Breast epithelium (tissue), 4 donors: ENCODE measurements at regions not wholly inside any gene's neighbourhood (a gene's known extent, or its start where the extent isn't known, plus 50 kb on each side); places are given as distances from the start of the nearest gene placed in this dataset.

ENCODE experiments used
- DNase-seq, 2 donors: peaks; one replicate each; pipeline ENCODE4 v3.0.0-alpha.2; 2019; ENCODE audit warnings: low spot score in 2 of 2
- H3K27ac ChIP-seq, 2 donors: fragments of 200-600 bp; sonication (generic) in 1 of 2; one replicate each; pipeline ENCODE4 v1.5.1; 2016 to 2019; ENCODE audit warnings: mild to moderate bottlenecking in 1 of 2
- H3K27me3 ChIP-seq, 2 donors: fragments of 200-600 bp; sonication (generic) in 1 of 2; one replicate each; pipeline versions ENCODE4 v1.5.1 to v1.6.0; 2017 to 2019; ENCODE audit warnings: control low read depth in 1 of 2, mild to moderate bottlenecking in 1 of 2
- H3K36me3 ChIP-seq: fragments of 200-600 bp; one replicate; pipeline ENCODE4 v1.5.1; 2019
- H3K4me1 ChIP-seq, 2 donors: fragments of 200-600 bp; sonication (generic); one replicate each; pipeline ENCODE4 v1.5.1; 2016 to 2019; ENCODE audit warnings: control low read depth in 1 of 2
- H3K4me3 ChIP-seq, 3 donors: fragments of 200-600 bp; sonication (generic); 1 replicate in 2 of 3; 2 replicates in 1 of 3; pipeline ENCODE4 v1.5.1; 2016 to 2019; ENCODE audit warnings: mild to moderate bottlenecking in 3 of 3, moderate library complexity in 2 of 3
- H3K9me3 ChIP-seq, 2 donors: fragments of 200-600 bp; sonication (generic) in 1 of 2; one replicate each; pipeline ENCODE4 v1.5.1; 2016 to 2019; ENCODE audit warnings: control low read depth in 1 of 2
- CTCF ChIP-seq, 3 donors: fragments of 450-650 bp; IDR thresholded peaks; one replicate each; pipeline ENCODE4 v1.5.1; 2016 to 2017; ENCODE audit warnings: antibody characterized with exemption in 3 of 3, mild to moderate bottlenecking in 3 of 3, moderate library complexity in 3 of 3
- POLR2A ChIP-seq: fragments of 450-650 bp; IDR thresholded peaks from one replicate; pipeline ENCODE4 v1.6.1; 2016; ENCODE audit warnings: antibody characterized with exemption, mild to moderate bottlenecking, moderate library complexity
- POLR2AphosphoS5 ChIP-seq, 3 donors: sonication (generic); formaldehyde crosslinking; IDR thresholded peaks; one replicate each; pipeline ENCODE4 v1.6.1; 2017; ENCODE audit warnings: antibody characterized with exemption in 3 of 3
- intact Hi-C: fragments of 100-400 bp; cut with DNase I; formaldehyde crosslinking; loops from one replicate; pipeline ENCODE4 v1.15.1; 2023; ENCODE audit warnings: low total_unique reads

GRCh38 chr6:167554854-167555253, 230.0 kb downstream of the TTLL2 start:
- Histone ChIP-seq H3K4me3 (no peak overlapping the region), H3K36me3 (no peaks in the 10 kb centered on the region), H3K4me1 (no peaks in the 10 kb centered on the region), H3K9me3 (peaks cover 6 to 10% of the 10 kb centered on the region in 2 donors), H3K27ac (no peak overlapping the region), H3K27me3 (no peaks in the 10 kb centered on the region)
- TF ChIP-seq CTCF (IDR thresholded peaks at IDR 0.05) = no peak
- no peak for TF ChIP-seq POLR2AphosphoS5 (IDR thresholded peaks at IDR 0.05)
- TF ChIP-seq POLR2A = no peak
- DNase-seq = no peak
- intact Hi-C loops = no loop called here

GRCh38 chr6:167555836-167556235, 230.9 kb downstream of the TTLL2 start:
- Histone ChIP-seq H3K27me3 (no peaks in the 10 kb centered on the region), H3K36me3 (no peaks in the 10 kb centered on the region), H3K9me3 (peaks cover 6 to 10% of the 10 kb centered on the region in 2 donors), H3K4me1 (no peaks in the 10 kb centered on the region), H3K27ac (no peak overlapping the region), H3K4me3 (no peak overlapping the region)
- TF ChIP-seq POLR2A (no peak), CTCF (IDR thresholded peaks at IDR 0.05) (no peak), POLR2AphosphoS5 (IDR thresholded peaks at IDR 0.05) (no peak)
- intact Hi-C loops = no loop called here
- DNase-seq = no peak

- Histone ChIP-seq H3K4me1 (no peaks in the 10 kb centered on the region), H3K36me3 (no peaks in the 10 kb centered on the region), H3K27ac (no peak overlapping the region), H3K9me3 (peaks cover 6 to 10% of the 10 kb centered on the region in 2 donors), H3K4me3 (no peak overlapping the region), H3K27me3 (no peaks in the 10 kb centered on the region)
- intact Hi-C loops = no loop called here
- TF ChIP-seq POLR2AphosphoS5 (IDR thresholded peaks at IDR 0.05) (no peak), CTCF (IDR thresholded peaks at IDR 0.05) (no peak), POLR2A (no peak)
- DNase-seq = no peak
These were observed 232.8 kb downstream of the TTLL2 start for GRCh38 chr6:167557675-167558074.

GRCh38 chr6:167558246-167559177, 233.6 kb downstream of the TTLL2 start:
- intact Hi-C loops = no loop called here
- TF ChIP-seq POLR2AphosphoS5 (IDR thresholded peaks at IDR 0.05) (no peak), CTCF (IDR thresholded peaks at IDR 0.05) (no peak), POLR2A (no peak)
- peaks cover 6 to 10% of the 10 kb centered on the region in 2 donors for H3K9me3 ChIP-seq

GRCh38 chr6:167559675-167560479, 235.0 kb downstream of the TTLL2 start:
- no peak for DNase-seq
- Histone ChIP-seq H3K4me3 (no peak overlapping the region), H3K27ac (no peak overlapping the region), H3K4me1 (no peaks in the 10 kb centered on the region), H3K9me3 (peaks cover 4 to 10% of the 10 kb centered on the region in 2 donors), H3K27me3 (peaks cover 0 to 5% of the 10 kb centered on the region in 2 donors), H3K36me3 (no peaks in the 10 kb centered on the region)
- intact Hi-C loops = no loop called here
- TF ChIP-seq POLR2A = no peak
- TF ChIP-seq CTCF (IDR thresholded peaks at IDR 0.05) = no peak
- no peak for TF ChIP-seq POLR2AphosphoS5 (IDR thresholded peaks at IDR 0.05)

More at GRCh38 chr6:167558246-167559177, 233.6 kb downstream of the TTLL2 start:
- H3K27me3 ChIP-seq = no peaks in the 10 kb centered on the region
- no peak for DNase-seq
- H3K36me3 ChIP-seq = no peaks in the 10 kb centered on the region
- H3K4me1 ChIP-seq = no peaks in the 10 kb centered on the region
- H3K27ac ChIP-seq = no peak overlapping the region
- no peak overlapping the region for H3K4me3 ChIP-seq
